HCT116 (cell line): ENCODE measurements at regions not wholly inside any gene's neighbourhood (a gene's known extent, or its start where the extent isn't known, plus 50 kb on each side); places are given as distances from the start of the nearest gene placed in this dataset.

ENCODE experiments used
- CEBPB ChIP-seq: IDR thresholded peaks from 2 replicates; pipeline ENCODE4 v1.6.1; 2012; ENCODE audit warnings: low read depth
- EZH2 ChIP-seq: fragments of 200-600 bp; sonication (generic); IDR thresholded peaks from 2 replicates; pipeline ENCODE4 v1.6.1; 2017; ENCODE audit warnings: antibody characterized with exemption, mixed run types
- FOSL1 ChIP-seq: IDR thresholded peaks from 2 replicates; pipeline ENCODE4 v1.6.1; 2012; ENCODE audit warnings: low read depth
- JUND ChIP-seq: IDR thresholded peaks from 2 replicates; pipeline ENCODE4 v1.6.1; 2012
- POLR2AphosphoS5 ChIP-seq: IDR thresholded peaks from 2 replicates; pipeline ENCODE4 v1.6.1; 2011; ENCODE audit warnings: mild to moderate bottlenecking, low read depth, low read length, moderate library complexity
- SIN3A ChIP-seq: IDR thresholded peaks from 2 replicates; pipeline ENCODE4 v1.6.1; 2012; ENCODE audit warnings: low read depth
- YY1 ChIP-seq: IDR thresholded peaks from 2 replicates; pipeline ENCODE4 v1.6.1; 2011; ENCODE audit warnings: low read length, low read depth, moderate library complexity, mild to moderate bottlenecking; ENCODE audit not compliant: insufficient replicate concordance; ENCODE audit errors: extremely low read depth
- TF ChIP-seq, protein P1 (sequence below), 3 experiments: fragments of 200-600 bp in 1 of 3; sonication (generic) in 1 of 3; IDR thresholded peaks in 2 of 3; conservative IDR thresholded peaks in 1 of 3; 2 replicates each; pipeline ENCODE4 v1.5.1; 2012 to 2017; ENCODE audit warnings: low read depth in 2 of 3, low read length in 2 of 3, antibody characterized with exemption in 1 of 3, borderline replicate concordance in 1 of 3, control low read depth in 1 of 3, mild to moderate bottlenecking in 1 of 3, mixed read lengths in 1 of 3, mixed run types in 1 of 3, moderate library complexity in 1 of 3; ENCODE audit not compliant: insufficient read depth in 1 of 3
- TF ChIP-seq, protein P2 (sequence below): IDR thresholded peaks from 2 replicates; pipeline ENCODE4 v1.6.1; 2012; ENCODE audit warnings: low read depth
- TF ChIP-seq, protein P3 (sequence below): IDR thresholded peaks from 2 replicates; pipeline ENCODE4 v1.6.1; 2012
- TF ChIP-seq, protein P4 (sequence below): IDR thresholded peaks from 2 replicates; pipeline ENCODE4 v1.6.1; 2011; ENCODE audit warnings: mild to moderate bottlenecking, low read length, moderate library complexity; ENCODE audit not compliant: insufficient replicate concordance; ENCODE audit errors: extremely low read depth
- TF ChIP-seq, protein P5 (sequence below): IDR thresholded peaks from 2 replicates; pipeline ENCODE4 v1.6.1; 2012

DNA sequence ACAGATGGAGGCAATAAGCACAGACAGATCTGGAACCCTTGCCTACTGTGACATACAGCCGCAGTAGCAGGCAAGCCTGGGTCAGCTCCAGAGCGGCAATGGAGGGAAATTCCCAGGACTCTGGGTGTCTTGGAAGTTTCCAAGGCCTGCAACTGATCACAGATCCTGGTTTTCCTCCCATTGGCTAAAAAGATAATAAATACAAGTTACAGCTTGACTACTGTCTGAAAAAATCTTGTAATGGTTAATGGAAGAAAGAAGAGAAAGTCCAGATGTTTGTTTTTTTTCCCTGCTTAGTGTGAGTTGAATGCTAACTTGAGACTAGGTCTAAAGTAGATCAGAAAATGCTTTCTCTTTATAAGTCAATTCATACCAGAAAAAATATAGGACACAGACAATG, 307.6 kb downstream of the ALDH8A1 start:
- TF ChIP-seq, protein P1, sequence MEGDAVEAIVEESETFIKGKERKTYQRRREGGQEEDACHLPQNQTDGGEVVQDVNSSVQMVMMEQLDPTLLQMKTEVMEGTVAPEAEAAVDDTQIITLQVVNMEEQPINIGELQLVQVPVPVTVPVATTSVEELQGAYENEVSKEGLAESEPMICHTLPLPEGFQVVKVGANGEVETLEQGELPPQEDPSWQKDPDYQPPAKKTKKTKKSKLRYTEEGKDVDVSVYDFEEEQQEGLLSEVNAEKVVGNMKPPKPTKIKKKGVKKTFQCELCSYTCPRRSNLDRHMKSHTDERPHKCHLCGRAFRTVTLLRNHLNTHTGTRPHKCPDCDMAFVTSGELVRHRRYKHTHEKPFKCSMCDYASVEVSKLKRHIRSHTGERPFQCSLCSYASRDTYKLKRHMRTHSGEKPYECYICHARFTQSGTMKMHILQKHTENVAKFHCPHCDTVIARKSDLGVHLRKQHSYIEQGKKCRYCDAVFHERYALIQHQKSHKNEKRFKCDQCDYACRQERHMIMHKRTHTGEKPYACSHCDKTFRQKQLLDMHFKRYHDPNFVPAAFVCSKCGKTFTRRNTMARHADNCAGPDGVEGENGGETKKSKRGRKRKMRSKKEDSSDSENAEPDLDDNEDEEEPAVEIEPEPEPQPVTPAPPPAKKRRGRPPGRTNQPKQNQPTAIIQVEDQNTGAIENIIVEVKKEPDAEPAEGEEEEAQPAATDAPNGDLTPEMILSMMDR (IDR thresholded peaks at IDR 0.05 in 2 of 3, conservative IDR thresholded peaks at IDR 0.05 in 1 of 3; ENCODE audit: borderline replicate concordance in 1 of 3, insufficient read depth in 1 of 3, low read depth in 2 of 3, low read length in 2 of 3): no peak
- no peak for TF ChIP-seq POLR2AphosphoS5
- TF ChIP-seq JUND: no peak
- TF ChIP-seq FOSL1: no peak
- TF ChIP-seq, protein P2, sequence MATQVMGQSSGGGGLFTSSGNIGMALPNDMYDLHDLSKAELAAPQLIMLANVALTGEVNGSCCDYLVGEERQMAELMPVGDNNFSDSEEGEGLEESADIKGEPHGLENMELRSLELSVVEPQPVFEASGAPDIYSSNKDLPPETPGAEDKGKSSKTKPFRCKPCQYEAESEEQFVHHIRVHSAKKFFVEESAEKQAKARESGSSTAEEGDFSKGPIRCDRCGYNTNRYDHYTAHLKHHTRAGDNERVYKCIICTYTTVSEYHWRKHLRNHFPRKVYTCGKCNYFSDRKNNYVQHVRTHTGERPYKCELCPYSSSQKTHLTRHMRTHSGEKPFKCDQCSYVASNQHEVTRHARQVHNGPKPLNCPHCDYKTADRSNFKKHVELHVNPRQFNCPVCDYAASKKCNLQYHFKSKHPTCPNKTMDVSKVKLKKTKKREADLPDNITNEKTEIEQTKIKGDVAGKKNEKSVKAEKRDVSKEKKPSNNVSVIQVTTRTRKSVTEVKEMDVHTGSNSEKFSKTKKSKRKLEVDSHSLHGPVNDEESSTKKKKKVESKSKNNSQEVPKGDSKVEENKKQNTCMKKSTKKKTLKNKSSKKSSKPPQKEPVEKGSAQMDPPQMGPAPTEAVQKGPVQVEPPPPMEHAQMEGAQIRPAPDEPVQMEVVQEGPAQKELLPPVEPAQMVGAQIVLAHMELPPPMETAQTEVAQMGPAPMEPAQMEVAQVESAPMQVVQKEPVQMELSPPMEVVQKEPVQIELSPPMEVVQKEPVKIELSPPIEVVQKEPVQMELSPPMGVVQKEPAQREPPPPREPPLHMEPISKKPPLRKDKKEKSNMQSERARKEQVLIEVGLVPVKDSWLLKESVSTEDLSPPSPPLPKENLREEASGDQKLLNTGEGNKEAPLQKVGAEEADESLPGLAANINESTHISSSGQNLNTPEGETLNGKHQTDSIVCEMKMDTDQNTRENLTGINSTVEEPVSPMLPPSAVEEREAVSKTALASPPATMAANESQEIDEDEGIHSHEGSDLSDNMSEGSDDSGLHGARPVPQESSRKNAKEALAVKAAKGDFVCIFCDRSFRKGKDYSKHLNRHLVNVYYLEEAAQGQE: no peak
- no peak for TF ChIP-seq YY1
- TF ChIP-seq SIN3A: no peak
- TF ChIP-seq, protein P3, sequence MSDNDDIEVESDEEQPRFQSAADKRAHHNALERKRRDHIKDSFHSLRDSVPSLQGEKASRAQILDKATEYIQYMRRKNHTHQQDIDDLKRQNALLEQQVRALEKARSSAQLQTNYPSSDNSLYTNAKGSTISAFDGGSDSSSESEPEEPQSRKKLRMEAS: no peak
- TF ChIP-seq EZH2: no peak
- TF ChIP-seq, protein P4, sequence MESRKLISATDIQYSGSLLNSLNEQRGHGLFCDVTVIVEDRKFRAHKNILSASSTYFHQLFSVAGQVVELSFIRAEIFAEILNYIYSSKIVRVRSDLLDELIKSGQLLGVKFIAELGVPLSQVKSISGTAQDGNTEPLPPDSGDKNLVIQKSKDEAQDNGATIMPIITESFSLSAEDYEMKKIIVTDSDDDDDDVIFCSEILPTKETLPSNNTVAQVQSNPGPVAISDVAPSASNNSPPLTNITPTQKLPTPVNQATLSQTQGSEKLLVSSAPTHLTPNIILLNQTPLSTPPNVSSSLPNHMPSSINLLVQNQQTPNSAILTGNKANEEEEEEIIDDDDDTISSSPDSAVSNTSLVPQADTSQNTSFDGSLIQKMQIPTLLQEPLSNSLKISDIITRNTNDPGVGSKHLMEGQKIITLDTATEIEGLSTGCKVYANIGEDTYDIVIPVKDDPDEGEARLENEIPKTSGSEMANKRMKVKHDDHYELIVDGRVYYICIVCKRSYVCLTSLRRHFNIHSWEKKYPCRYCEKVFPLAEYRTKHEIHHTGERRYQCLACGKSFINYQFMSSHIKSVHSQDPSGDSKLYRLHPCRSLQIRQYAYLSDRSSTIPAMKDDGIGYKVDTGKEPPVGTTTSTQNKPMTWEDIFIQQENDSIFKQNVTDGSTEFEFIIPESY: no peak
- no peak for TF ChIP-seq CEBPB
- TF ChIP-seq, protein P5, sequence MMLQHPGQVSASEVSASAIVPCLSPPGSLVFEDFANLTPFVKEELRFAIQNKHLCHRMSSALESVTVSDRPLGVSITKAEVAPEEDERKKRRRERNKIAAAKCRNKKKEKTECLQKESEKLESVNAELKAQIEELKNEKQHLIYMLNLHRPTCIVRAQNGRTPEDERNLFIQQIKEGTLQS: no peak
